Glomerular endothelial cell (primary cell): ENCODE measurements at regions not wholly inside any gene's neighbourhood (a gene's known extent, or its start where the extent isn't known, plus 50 kb on each side); places are given as distances from the start of the nearest gene placed in this dataset.

Experiments used
- DNase-seq: peaks from one replicate; pipeline ENCODE4 v3.0.0-alpha.2; 2011; ENCODE audit warnings: low read depth, low spot score; ENCODE audit errors: extremely low read depth

GRCh38 chr11:43545610-43546009 is 134.9 kb upstream of the HSD17B12 start:
- no peak for DNase-seq

GRCh38 chr11:43546561-43547429 is 133.7 kb upstream of the HSD17B12 start:
- no peak for DNase-seq

GRCh38 chr11:43547430-43547831 is 133.1 kb upstream of the HSD17B12 start:
- no peak for DNase-seq

- no peak for DNase-seq
Observed at GRCh38 chr11:43547889-43548381, 132.6 kb upstream of the HSD17B12 start.

GRCh38 chr11:43548916-43549315 is 131.6 kb upstream of the HSD17B12 start:
- DNase-seq, result no peak

- DNase-seq, result no peak
Observed at GRCh38 chr11:43549624-43550023, 130.9 kb upstream of the HSD17B12 start.

GRCh38 chr11:43550714-43551113 is 129.8 kb upstream of the HSD17B12 start:
- DNase-seq, result no peak

GRCh38 chr11:43554148-43554473 is 126.4 kb upstream of the HSD17B12 start:
- DNase-seq, result no peak

GRCh38 chr11:43555186-43555585 is 125.4 kb upstream of the HSD17B12 start:
- DNase-seq, result no peak

- no peak for DNase-seq
Observed at GRCh38 chr11:43555816-43556611, 124.5 kb upstream of the HSD17B12 start.

- no peak for DNase-seq
Observed at GRCh38 chr11:43556612-43557375, 123.7 kb upstream of the HSD17B12 start.

- no peak for DNase-seq
Observed at GRCh38 chr11:43557553-43558110, 122.9 kb upstream of the HSD17B12 start.

- no peak for DNase-seq
Observed at GRCh38 chr11:43558146-43558545, 122.4 kb upstream of the HSD17B12 start.

GRCh38 chr11:43558556-43559127 is 121.9 kb upstream of the HSD17B12 start:
- no peak for DNase-seq

- no peak for DNase-seq
Observed at GRCh38 chr11:43561832-43562231, 118.7 kb upstream of the HSD17B12 start.

GRCh38 chr11:43567396-43567975 is 113.1 kb upstream of the HSD17B12 start:
- peak; percentile 45 for DNase-seq

- DNase-seq, result no peak
Observed at GRCh38 chr11:43573233-43573632, 107.3 kb upstream of the HSD17B12 start.

GRCh38 chr11:43573873-43574272 is 106.7 kb upstream of the HSD17B12 start:
- DNase-seq, result no peak

- no peak for DNase-seq
Observed at GRCh38 chr11:43574411-43574810, 106.1 kb upstream of the HSD17B12 start.
